Spleen (tissue), 7 donors: ENCODE measurements at regions not wholly inside any gene's neighbourhood (a gene's known extent, or its start where the extent isn't known, plus 50 kb on each side); places are given as distances from the start of the nearest gene placed in this dataset.

Experiments used
- POLR2A ChIP-seq, 3 donors: fragments of 450-650 bp; IDR thresholded peaks; one replicate each; pipeline ENCODE4 v1.5.1; 2017; ENCODE audit warnings: antibody characterized with exemption in 3 of 3, mild to moderate bottlenecking in 1 of 3
- TF ChIP-seq, protein P1 (sequence below), 11 experiments: fragments of 200-600 bp in 7 of 11; fragments of 450-650 bp in 4 of 11; sonication (generic) in 4 of 11; IDR thresholded peaks in 8 of 11; conservative IDR thresholded peaks in 3 of 11; 1 replicate in 7 of 11; 2 replicates in 4 of 11; pipeline versions ENCODE4 v1.4.0 to v1.8.0; 2016 to 2021; ENCODE audit warnings: antibody characterized with exemption in 11 of 11, inconsistent platforms in 4 of 11, mild to moderate bottlenecking in 1 of 11
- donor health status: DM: no; HTN: no; CAD: no; lungs with moderate emphysema.
- donor health status: DM: no; HTN: no; CAD: no.
- donor health status: DM: no; HTN: no; CAD: no.

DNA sequence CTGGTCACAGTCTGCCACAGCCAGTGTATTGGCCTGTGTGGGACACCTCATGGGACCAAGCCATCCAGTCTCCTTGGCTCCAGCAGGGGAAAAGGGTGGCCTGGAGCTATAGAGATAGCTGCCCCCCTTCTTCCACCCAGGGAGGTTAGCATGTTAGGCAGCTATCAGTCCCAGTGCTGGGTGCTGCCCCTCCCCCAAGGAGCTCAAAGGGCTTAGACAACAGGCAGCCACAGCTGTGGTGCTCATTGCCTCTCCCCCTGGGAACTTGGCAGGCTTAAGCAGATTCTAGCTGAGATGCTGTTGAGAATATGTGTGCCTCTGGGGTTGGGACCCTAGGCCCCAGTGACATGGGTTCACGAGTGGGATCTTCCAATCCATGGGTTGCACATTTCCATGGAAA lies 226.0 kb upstream of the PTGER4 start:
- TF ChIP-seq, protein P1, sequence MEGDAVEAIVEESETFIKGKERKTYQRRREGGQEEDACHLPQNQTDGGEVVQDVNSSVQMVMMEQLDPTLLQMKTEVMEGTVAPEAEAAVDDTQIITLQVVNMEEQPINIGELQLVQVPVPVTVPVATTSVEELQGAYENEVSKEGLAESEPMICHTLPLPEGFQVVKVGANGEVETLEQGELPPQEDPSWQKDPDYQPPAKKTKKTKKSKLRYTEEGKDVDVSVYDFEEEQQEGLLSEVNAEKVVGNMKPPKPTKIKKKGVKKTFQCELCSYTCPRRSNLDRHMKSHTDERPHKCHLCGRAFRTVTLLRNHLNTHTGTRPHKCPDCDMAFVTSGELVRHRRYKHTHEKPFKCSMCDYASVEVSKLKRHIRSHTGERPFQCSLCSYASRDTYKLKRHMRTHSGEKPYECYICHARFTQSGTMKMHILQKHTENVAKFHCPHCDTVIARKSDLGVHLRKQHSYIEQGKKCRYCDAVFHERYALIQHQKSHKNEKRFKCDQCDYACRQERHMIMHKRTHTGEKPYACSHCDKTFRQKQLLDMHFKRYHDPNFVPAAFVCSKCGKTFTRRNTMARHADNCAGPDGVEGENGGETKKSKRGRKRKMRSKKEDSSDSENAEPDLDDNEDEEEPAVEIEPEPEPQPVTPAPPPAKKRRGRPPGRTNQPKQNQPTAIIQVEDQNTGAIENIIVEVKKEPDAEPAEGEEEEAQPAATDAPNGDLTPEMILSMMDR (IDR thresholded peaks at IDR 0.05 in 8 of 11, conservative IDR thresholded peaks at IDR 0.05 in 3 of 11): no peak
- TF ChIP-seq POLR2A (IDR thresholded peaks at IDR 0.05): no peak
